ENCODE measurements at regions not wholly inside any gene's neighbourhood (a gene's known extent, or its start where the extent isn't known, plus 50 kb on each side); places are given as distances from the start of the nearest gene placed in this dataset.
"Not testable (repeated sequence)": the region's sequence is repeated elsewhere in the genome, so short reads cannot be mapped to it uniquely, and the experiment has no call there.

GRCh38 chr18:73101491-73101890 is 233.7 kb upstream of the NETO1 start:
- DNase-seq (ENCODE audit: low spot score), result not testable (repeated sequence)

- DNase-seq (ENCODE audit: low spot score), result no peak
Observed at GRCh38 chr18:73099759-73100158, 232.0 kb upstream of the NETO1 start.

DNA sequence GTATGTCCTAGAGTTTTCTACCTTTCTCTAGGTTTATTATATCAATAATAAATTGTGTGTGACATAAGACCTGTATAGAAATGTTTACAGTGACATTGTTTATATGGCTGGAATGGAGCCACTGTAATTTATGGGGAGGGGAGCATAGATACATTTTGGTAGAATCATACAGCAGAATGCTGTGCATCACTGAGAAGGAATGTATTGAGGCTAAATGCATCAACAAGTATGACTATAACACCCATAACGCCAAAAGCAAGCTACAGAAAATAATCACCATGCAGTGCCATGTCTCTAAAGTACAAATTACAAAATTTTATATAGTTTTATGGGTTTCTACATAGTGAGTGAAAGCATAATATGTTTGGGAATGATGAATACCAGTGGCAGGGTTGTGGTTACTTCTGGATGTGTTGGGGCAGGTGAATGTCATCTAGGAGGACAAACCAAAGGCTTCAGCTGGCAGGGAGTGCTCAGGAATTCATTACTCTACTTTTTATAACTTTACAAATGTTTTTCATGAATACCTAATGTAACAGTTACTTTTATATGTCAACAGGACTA is 226.0 kb upstream of the NETO1 start:
- DNase-seq (ENCODE audit: low spot score), result no peak

GRCh38 chr18:73088445-73088844 is 220.7 kb upstream of the NETO1 start:
- DNase-seq (ENCODE audit: low spot score), result no peak

DNA sequence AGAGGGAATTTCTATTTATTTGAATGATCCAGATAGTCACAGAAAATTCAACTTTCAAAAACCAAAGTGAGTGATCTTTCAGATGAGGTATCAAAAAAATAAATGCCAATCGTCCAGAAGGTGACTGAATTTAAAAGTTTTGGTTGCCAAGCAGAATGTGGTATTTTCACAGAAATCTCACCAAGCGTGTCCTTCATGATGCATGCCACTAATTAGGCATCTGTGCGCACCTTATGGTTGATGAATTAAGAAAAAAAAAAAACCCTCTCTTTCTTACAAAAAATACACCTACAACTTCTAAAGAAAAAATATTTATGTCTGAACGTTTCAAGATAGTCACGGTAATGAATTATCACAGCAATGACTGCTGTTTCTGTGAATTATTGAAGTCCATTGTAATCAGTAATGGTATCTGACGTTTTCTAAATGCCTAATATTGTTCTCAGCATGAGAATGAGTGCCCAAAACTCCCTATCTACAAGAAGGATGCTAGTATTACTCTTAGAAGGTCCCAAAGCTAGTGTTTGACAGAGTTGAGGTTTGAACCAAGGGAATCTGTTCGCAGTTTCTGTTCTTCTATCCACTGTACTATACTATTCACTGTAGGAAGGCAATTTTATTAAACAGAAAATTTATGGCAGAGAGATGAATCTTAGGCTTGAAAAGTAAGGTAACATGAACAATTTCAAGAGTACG is 219.6 kb upstream of the NETO1 start:
- no peak for DNase-seq (ENCODE audit: low spot score)

GRCh38 chr18:73079920-73080319 is 212.1 kb upstream of the NETO1 start:
- no peak for DNase-seq (ENCODE audit: low spot score)

GRCh38 chr18:73060666-73061288 is 193.0 kb upstream of the NETO1 start:
- DNase-seq (ENCODE audit: low spot score), result no peak

DNA sequence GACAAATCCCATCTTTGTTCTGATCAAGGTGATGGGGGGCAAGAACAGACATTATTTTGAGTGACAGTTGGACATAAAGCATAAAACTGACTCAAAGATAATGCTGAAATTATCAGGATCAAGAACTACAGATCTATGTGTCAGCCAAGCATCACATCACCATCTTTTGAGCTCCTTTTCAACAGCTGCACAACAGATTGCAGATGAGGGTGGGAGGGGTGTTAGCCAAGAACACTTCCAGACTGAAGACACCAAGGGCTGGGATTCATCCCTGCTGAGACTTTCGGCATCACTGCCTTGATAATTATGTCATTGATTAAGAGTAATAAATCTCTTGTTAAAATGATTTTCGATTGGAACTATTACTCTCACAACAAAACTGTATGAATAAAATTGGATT is 191.5 kb upstream of the NETO1 start:
- DNase-seq (ENCODE audit: low spot score), result no peak

DNA sequence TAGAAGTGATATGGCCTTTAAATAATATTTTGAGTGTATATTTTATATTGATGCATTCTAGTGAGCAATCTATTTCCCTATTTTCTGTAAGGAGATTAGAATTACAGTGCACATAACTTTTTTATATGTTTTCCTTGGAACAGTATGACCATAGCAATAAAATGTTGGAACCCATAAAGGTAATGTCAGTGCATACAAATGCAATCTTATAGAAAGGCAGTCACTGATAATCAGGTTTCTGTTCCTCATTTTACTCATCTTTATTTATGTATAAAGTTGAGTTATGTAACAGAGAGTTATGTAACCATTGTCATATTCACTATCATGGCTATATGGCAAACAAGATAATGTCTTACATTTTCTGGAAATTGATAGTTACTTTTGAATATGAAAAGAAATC is 179.9 kb upstream of the NETO1 start:
- no peak for DNase-seq (ENCODE audit: low spot score)

DNA sequence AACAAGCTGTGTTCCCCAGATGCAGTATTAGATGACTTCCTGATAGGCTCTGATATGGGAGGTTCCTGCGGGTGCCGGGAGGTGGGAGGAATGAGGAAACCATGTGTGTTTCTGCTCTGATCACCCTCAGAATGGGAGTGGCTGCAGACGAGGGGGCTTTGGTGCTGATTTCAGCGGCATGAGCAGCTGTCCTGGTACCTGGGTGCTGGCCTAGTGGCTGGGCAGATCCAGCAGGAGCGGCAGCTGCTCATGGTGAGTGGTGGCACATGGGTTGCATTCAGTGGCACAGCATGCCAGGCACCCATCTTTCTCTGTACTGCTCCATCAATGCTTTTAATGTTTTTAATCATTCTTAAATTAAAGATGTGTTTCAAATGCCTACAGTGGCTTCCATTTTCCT is 177.2 kb upstream of the NETO1 start:
- no peak for DNase-seq (ENCODE audit: low spot score)

- DNase-seq (ENCODE audit: low spot score), result no peak
Observed at GRCh38 chr18:73043611-73044010, 175.8 kb upstream of the NETO1 start.

DNA sequence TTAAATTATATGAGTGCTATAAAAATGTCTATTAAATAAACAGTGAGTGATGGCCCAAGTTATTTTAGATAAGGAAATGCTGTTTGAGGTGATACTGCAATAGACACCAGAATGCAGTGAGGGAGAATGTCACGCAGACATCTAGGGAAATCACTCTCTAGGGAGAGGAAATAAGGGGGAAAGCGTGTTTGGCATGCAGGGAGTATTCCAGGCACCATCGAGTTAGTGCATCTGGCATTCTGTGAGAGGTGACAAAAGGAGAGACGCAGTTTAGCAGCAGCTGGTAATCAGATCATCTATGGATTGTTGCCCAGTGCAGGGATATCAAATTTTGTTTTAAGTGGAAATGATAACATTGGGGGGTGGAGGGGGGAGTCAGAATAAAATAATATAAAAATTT is 175.4 kb upstream of the NETO1 start:
- no peak for DNase-seq (ENCODE audit: low spot score)

DNA sequence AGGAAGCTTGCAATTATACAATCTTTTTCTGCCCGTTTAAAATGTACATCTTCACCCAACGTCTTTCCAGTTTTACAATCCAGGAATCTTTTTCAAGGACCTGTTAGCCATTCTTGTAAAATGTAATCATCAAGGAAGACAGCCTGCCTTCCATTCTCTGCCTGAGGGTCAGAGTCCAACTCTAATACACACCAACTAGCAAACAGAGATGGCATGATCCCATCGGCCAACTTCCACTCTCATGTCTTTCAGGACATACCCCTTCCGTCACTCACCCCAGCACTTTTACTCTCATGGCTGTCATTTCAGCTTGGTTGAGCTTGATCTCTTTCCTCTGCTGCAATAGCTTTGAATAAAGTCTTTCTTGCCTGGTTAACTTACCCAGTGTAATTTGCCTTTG is 172.5 kb upstream of the NETO1 start:
- DNase-seq (ENCODE audit: low spot score), result no peak

- no peak for DNase-seq (ENCODE audit: low spot score)
Observed at GRCh38 chr18:73038336-73038735, 170.5 kb upstream of the NETO1 start.

DNA sequence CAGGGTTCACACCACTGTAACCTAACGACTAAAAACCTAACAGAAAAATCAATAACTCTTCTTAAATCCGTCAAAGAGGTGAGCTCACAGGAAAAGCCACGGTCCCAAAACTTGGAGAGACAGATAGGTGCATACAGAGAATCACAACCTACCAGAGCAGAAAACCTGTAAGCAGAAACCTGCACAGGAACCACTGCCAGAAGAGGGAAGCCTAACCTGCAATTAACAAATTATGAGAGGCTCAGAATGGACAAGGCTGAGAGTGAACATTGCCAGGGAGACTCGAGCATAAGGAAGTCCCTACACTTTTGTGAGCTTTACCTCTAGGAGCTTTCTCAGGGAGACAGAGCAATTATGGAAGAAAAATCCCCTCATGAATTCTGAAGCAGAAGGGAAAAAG is 156.2 kb upstream of the NETO1 start:
- DNase-seq (ENCODE audit: low spot score), result no peak

DNA sequence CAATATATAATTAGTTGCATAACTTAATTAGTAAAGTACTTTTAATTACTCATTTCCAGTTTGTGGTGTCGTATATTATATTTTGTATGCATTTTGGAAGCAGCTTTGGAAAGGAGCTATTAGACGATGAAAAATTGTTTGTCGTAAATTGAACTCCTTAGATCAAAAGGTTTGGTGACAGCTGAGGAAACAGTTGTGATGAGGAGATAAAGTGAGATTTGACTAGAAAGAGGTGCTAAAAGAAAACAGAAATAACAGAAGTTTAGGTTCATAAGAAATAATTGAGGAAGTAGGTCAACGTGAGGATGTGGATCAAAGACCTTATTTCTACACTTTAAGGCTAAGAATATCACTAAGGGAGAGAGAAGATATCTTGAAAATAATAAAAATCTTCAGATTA is 141.9 kb upstream of the NETO1 start:
- no peak for DNase-seq (ENCODE audit: low spot score)

DNA sequence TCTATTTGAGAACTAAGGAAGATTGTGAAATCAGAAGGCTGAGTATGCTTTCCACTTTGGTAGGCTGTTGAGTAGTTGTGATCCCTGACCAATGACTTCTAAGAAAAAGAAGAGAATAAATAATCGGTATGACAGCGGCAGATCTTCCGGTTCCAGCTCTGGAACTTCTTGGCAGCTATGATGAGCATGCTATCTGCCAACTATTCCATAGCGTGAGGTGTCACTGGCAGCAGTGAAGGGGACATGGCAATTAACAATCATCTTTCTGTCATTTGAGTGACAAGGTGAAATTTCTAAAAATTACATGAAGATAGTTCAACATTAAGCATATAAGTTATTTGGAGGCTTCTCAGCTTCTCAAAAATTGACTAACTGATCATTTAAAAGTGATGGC is 140.1 kb upstream of the NETO1 start:
- no peak for DNase-seq (ENCODE audit: low spot score)

GRCh38 chr18:73007195-73007914 is 139.6 kb upstream of the NETO1 start:
- DNase-seq (ENCODE audit: low spot score), result no peak

- DNase-seq (ENCODE audit: low spot score), result no peak
Observed at GRCh38 chr18:73006331-73006730, 138.5 kb upstream of the NETO1 start.

DNA sequence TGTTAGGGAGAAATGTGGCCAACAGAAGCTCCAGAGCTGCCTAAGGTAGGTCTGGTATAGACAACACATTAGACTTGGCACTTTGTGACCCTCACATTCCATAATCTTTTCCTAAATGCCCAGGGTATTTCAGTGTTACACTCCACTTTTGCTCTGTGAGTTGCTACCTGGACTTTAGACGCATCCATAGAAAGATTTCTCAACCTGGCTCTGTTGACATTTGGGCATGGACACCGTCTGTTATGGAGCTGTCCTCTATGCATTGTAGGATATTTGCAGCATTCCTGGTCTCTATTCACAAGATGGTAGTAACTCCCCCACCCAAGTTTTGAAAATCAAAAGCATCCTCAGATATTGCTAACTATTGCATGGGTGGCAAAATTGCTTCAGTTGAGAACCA is 136.5 kb upstream of the NETO1 start:
- no peak for DNase-seq (ENCODE audit: low spot score)

GRCh38 chr18:72999971-73000607 is 132.3 kb upstream of the NETO1 start:
- no peak for DNase-seq (ENCODE audit: low spot score)

DNA sequence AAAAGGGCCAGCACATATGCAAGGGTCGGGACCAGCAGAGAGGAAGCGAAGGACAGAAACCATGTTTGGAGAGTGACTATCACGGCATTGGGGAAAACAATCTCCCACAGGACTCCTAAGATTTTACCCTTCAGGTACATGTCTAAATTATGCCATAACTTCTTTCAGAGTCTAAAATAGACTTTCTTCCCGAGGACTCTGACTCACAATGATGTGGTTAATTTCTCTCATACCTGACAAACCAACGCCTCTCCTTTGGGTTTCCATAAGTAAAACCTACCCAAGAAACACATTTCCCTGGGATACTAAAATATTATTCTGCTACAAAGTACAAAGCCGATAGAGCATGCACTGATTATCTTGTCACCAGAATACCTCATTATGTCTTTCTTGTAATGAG is 127.8 kb upstream of the NETO1 start:
- DNase-seq (ENCODE audit: low spot score), result no peak

GRCh38 chr18:72993250-72993649 is 125.5 kb upstream of the NETO1 start:
- DNase-seq (ENCODE audit: low spot score), result no peak
